GM21786 (cell line): ENCODE measurements at regions not wholly inside any gene's neighbourhood (a gene's known extent, or its start where the extent isn't known, plus 50 kb on each side); places are given as distances from the start of the nearest gene placed in this dataset.
"Not testable (repeated sequence)": the region's sequence is repeated elsewhere in the genome, so short reads cannot be mapped to it uniquely, and the experiment has no call there.

Experiments
- ATAC-seq: cut with Tn5 transposase; IDR thresholded peaks from one replicate; pipeline ENCODE4 v1.9.1; 2021; ENCODE audit not compliant: unreplicated experiment

DNA sequence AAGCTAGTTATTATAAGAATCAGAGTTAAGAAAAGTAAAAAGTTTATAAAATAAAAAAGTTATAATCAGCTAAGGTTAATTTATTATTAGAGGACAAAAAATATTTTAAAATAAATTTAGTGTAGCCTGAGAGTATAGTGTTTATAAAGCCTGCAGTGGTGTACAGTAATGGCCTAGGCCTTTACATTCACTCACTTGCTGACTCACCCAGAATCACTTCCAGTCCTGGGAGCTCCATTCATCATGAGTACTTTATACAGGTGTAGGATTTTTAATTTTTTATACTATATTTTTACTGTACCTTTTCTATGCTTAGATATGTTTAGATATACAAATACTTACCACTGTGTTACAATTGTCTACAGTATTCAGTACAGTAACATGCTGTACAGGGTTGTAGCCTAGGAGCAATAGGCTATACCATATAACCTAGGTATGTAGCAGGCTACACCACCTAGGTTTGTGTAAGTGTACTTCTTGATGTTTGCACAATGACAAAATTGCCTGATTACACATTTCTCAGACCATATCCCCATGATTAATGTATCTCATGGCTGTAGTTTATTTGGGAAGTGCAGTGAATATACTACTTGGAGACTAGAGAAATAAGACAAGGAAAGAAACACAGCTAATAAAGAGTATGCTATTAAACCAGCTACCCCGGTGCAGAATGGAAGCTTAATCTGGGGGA lies 101.9 kb upstream of the GALNT15 start:
- no peak for ATAC-seq

GRCh38 chr3:16073203-16073602 lies 101.3 kb upstream of the GALNT15 start:
- ATAC-seq, result no peak

DNA sequence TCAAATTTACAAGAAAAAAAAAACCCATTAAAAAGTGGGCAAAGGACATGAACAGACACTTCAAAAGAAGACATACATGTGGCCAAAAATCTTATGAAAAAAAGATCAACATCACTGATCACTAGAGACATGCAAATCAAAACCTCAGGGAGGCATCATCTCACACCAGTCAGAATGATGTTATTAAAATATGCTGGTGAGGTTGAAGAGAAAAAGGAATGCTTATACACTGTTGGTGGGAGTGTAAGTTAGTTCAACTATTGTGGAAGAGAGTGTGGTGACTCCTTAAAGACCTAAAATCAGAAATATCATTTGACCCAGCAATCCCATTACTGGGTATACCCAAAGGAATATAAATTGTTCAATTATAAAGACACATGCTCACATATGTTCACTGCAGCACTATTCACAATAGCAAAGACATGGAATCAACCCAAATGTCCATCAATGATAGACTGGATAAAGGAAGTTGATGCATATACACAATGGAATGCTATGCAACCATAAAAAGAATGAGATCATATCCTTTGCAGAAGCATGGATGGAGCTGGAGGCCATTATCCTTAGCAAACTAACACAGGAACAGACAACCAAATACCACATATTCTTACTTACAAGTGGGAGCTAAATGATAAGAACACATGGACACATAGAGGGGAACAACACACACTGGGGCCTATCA lies 100.3 kb upstream of the GALNT15 start:
- not testable (repeated sequence) for ATAC-seq

DNA sequence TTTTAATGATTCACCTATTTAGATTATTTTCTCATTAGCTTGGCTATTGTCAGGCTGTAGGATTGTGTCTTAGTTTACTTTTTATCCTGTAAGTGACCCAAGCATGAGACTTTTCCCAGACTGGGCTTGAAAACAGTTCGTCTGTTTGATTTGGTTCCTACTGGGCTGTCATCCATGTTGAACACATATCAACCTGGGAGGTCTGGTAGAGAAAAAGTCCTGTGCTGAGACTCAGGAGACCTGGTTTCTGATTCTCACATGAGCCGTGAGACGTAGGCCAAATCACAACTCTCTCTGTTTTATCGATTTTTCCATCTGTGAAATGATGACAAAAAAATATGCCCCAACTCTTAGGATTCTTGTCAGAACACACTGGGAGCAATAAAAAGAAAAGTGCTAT lies 98.8 kb upstream of the GALNT15 start:
- ATAC-seq, result no peak

GRCh38 chr3:16076564-16076963 lies 97.9 kb upstream of the GALNT15 start:
- no peak for ATAC-seq

DNA sequence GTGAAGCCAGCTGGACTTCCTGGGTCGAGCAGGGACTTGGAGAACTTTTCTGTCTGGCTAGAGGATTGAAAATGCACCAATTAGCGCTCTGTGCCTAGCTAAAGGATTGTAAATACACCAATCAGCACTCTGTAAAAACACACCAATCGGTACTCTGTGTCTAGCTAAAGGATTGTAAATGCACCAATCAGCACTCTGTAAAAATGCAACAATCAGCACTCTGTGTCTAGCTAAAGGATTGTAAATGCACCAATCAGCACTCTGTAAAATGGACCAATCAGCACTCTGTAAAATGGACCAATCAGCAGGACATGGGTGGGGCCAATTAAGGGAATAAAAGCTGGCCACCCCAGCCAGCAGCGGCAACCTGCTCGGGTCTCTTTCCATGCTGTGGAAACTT lies 97.3 kb upstream of the GALNT15 start:
- ATAC-seq, result not testable (repeated sequence)

DNA sequence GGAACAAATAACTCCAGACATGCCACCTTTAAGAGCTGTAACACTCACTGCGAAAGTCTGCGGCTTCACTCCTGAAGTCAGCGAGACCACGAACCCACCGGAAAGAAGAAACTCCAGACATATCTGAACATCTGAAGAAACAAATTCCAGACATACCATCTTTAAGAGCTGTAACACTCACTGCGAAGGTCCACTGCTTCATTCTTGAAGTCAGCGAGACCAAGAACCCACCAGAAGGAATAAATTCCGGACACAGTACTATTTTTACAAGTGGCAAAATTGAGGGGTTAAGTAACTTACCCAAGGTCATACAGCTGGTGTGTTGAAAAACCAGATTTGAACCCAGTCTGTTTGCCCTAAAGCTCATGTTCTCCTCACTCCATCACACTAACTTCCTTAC lies 96.8 kb upstream of the GALNT15 start:
- not testable (repeated sequence) for ATAC-seq

DNA sequence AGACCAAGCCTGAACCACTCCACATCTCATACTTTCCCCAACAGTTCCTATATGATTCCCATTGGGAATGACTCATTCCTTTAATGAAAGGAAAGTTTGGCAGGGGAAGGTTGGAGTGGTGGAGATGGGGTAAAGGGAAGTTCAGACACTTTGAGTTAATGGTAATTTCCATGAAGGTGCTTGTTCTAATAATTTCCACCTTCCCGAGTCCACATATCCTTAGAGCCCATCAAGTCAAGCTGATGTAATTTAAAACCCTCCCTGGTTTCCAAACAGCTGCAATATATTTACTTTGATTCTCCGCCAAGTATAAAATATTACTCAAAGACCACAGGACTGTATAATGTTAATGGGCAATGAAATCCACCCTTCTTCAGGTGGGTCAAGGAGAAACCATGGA lies 95.0 kb upstream of the GALNT15 start:
- ATAC-seq, result no peak

DNA sequence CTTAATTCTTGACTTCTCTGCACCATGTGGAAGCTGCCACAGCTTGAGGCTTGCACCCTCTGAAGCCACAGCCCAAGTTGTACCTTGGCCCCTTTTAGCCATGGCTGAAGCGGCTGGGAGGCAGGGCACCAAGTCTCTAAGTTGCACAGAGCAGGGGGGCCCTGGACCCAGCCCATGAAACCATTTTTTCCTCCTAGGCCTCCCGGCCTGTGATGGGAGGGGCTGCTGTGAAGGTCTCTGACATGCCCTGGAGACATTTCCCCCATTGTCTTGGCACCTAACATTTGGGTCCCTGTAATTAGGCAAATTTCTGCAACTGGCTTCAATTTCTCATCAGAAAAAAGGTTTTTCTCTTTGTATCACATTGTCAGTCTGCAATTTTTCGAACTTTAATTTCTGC lies 92.8 kb upstream of the GALNT15 start:
- ATAC-seq, result no peak

GRCh38 chr3:16084887-16085286 lies 89.6 kb upstream of the GALNT15 start:
- no peak for ATAC-seq

GRCh38 chr3:16085410-16085809 lies 89.1 kb upstream of the GALNT15 start:
- ATAC-seq, result no peak

DNA sequence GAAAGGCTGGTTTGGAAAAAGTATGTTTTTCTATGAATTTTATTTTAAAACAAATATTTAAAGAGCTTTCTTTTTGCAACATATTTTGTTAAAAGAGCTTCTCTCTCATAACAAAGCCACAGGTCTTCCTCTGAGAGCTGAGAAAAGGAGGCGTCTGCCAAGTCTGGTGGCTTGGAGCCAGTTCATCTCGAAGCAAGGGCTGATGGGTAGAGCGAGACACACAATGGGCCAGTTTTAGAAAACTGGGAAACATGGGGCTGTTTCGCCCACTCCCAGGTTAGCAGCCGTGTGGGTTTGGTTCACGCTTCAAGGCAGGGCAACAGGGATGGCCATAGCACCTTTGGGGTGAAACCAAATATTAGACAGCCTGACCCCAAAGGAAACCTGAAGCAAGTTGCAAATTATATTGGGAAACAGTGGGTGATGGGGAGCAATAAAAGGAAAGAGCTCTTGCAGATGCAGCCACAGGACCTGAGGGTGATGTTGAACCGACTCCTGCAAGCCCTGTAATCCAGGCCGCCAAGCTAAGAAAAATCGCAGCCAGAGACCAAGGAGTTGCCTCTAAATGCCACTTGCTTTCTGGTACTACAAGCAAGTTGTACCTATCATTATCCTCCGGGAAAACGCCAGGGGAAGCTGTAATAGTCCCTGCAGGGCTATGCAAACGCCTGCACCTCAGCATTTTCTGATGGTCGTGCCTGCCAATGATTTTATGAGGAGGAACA lies 88.4 kb upstream of the GALNT15 start:
- no peak for ATAC-seq

DNA sequence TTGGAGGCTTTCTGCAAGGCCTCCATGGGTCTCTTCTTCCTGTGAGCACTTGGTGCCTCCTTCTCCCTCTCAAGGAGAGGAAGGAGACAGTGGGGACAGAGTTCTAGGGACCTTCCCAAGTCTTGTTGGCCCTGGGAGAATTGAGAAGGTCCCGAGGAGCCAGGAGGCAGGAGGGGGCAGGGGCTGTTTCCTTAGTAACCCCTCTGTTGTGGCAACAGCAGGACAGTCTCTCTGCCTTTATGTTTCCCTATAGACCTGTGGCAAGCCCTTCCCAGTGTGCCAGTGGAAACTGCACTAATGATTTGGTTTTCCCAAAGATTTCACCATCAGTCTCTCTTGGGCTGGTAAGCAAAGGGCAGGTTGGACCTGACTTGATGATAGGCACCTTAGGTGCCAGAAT lies 87.8 kb upstream of the GALNT15 start:
- ATAC-seq, result no peak

DNA sequence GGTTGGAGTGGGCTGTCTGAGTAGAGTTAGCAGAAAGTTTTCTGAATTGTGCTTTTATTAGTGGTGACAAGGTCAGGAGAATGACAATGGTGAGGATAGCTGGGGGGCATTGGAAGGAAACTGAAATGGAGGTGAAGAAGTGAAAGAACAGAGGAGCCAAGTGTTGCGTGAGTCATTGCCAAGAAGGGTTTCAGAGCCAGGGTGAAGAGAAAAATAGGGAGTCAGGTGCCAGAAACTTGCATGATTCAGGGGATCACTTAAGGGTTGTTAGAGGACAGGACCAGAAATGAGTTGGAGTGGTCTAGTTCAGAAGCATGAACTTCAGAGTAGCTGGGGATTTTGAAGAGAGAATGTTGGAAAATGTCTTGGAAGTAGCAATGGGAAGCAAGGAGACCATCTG lies 86.0 kb upstream of the GALNT15 start:
- ATAC-seq, result no peak

DNA sequence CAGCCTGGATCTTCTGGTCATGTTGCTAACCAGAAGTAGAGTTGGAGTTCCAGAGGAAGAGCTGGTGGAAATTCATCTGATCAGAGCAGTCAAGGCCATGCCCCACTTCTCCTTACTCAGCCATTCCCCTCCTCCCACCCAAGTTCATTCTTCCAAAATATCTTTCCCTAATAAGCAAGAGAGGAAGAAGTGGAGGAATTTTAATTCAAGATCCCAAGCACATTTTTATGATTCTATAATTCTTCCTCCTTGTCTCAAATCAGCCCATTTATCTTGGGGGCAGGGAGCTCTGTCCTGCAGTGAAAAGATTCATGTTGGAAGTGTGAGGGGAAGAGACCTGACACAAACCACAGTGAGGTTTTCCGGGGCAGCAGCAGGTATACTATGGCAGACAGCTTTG lies 85.0 kb upstream of the GALNT15 start:
- ATAC-seq, result no peak

DNA sequence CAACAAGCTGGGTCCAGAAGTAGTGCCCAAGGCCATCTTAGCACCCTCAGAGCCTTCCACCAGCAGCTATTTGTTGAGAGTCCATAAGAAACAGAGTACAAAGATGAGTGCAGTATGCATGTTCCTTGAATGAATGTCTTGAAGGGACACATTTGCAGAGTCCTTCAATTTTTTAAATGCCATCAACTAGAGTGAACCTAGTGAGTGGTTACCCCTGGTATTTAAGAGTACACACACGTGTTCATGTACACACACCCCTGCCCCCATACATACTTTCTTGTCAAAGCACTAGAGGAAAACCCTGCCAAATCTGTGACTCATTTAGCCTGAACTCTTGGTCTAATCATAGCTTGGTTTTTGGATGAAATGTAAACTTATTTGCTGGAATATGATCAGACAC lies 84.5 kb upstream of the GALNT15 start:
- ATAC-seq, result no peak

- no peak for ATAC-seq
Measured at GRCh38 chr3:16090706-16091105, 83.8 kb upstream of the GALNT15 start.

DNA sequence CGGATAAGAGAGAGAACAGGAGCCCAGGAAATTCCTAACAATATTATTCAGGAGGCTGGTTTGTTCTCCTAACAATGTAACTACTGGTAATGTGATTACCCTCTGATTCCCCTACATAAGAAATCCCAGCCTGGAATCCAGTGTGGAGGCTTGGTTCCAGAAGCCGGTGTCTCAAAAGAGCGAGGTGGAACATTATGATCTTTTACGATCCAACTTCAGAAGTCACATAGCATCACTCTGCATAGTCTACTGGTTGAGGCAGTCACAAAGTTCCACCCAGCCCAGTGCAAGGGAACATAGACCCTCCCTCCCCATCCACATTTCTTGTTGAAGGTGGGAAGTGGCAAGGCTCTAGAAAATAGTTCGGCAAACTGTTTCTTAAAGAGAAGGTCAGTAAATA lies 81.6 kb upstream of the GALNT15 start:
- ATAC-seq, result no peak

GRCh38 chr3:16101295-16102186 lies 72.9 kb upstream of the GALNT15 start:
- ATAC-seq, result no peak

DNA sequence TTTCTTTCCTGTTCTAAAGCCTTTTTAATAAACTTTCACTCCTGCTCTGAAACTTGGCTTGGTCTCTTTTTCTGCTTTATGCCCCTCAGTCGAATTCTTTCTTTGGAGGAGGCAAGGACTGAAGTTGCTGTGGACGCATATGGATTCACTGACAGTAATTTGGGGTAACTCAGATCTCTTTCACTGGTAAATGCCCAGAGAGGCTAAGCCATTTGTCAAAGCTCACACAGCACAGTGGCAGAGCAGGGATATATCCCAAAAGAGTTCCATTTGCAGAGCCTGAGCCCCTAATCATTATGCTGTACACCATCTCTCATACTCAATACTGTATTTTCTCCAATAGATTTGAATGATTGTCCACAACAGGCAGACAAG lies 72.3 kb upstream of the GALNT15 start:
- no peak for ATAC-seq

GRCh38 chr3:16102905-16103364 lies 71.5 kb upstream of the GALNT15 start:
- no peak for ATAC-seq
